ENCODE measurements at regions not wholly inside any gene's neighbourhood (a gene's known extent, or its start where the extent isn't known, plus 50 kb on each side); places are given as distances from the start of the nearest gene placed in this dataset.

DNA sequence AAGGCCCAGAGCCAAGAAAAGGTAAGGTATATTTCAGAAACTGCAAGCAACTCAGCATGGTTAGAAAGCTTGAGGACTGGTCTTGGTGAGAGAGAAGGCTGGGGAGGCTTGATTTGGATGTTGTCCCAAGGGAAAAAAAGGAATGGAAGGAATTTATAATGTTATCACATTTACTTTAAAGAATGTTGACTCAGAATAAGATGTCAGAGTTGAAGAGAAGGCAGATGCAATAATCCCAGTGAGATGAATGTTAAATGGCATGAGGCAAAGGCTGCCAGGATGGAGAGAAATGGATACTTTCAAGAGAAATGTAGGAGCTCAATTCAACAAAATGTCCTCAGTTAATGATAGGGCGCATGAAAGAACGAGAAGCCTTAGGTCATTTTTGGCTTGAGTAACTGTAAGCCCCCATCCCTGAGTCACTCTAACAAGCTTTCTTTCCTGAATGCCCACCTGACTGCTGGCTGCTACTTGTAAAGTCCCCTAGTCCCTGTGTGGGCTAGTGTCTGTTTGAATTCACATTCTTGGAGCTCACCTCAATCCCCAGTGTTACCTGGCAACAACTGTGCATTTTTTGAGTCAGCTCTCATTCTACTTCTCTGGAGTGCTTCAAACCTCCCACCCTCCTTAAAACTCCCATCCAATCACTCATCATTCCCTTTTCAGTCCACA lies 103.0 kb upstream of the TAPT1 start:
- TF ChIP-seq EZH2 (IDR thresholded peaks at IDR 0.05; ENCODE audit: low read depth), result no peak
- TF ChIP-seq, protein P1, sequence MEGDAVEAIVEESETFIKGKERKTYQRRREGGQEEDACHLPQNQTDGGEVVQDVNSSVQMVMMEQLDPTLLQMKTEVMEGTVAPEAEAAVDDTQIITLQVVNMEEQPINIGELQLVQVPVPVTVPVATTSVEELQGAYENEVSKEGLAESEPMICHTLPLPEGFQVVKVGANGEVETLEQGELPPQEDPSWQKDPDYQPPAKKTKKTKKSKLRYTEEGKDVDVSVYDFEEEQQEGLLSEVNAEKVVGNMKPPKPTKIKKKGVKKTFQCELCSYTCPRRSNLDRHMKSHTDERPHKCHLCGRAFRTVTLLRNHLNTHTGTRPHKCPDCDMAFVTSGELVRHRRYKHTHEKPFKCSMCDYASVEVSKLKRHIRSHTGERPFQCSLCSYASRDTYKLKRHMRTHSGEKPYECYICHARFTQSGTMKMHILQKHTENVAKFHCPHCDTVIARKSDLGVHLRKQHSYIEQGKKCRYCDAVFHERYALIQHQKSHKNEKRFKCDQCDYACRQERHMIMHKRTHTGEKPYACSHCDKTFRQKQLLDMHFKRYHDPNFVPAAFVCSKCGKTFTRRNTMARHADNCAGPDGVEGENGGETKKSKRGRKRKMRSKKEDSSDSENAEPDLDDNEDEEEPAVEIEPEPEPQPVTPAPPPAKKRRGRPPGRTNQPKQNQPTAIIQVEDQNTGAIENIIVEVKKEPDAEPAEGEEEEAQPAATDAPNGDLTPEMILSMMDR (conservative IDR thresholded peaks at IDR 0.05), result no peak

Data from PC-9 (cell line).